Femur (tissue), 1 donor: ENCODE measurements at regions not wholly inside any gene's neighbourhood (a gene's known extent, or its start where the extent isn't known, plus 50 kb on each side); places are given as distances from the start of the nearest gene placed in this dataset.
"Not testable (repeated sequence)": the region's sequence is repeated elsewhere in the genome, so short reads cannot be mapped to it uniquely, and the experiment has no call there.

Source experiments
- DNase-seq: peaks from one replicate; pipeline ENCODE4 v3.0.0-alpha.2; 2017

- DNase-seq = no peak
Measured at GRCh38 chr1:118445156-118445555, 260.1 kb upstream of the SPAG17 start.

GRCh38 chr1:118442214-118442613 lies 257.2 kb upstream of the SPAG17 start:
- DNase-seq = no peak

DNA sequence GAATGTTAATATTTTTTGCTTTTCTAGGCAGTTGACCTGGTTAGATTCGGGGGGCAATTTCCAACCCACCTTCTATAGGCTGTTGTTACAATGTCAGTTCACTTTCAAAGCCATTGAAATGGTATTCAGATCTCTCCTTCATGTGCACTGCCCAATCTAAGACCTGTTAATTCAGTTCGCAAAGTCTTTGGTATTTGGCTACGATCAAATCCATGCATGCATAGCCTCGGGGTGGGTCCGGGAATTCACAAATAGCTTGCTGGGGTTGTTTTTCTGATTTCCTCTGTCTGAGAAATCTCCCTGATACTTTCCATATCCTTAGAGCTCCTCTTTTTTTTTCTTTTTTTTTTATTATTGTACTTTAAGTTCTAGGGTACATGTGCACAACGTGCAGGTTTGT lies 252.6 kb upstream of the SPAG17 start:
- DNase-seq = no peak

GRCh38 chr1:118429856-118430255 lies 244.8 kb upstream of the SPAG17 start:
- DNase-seq = no peak

DNA sequence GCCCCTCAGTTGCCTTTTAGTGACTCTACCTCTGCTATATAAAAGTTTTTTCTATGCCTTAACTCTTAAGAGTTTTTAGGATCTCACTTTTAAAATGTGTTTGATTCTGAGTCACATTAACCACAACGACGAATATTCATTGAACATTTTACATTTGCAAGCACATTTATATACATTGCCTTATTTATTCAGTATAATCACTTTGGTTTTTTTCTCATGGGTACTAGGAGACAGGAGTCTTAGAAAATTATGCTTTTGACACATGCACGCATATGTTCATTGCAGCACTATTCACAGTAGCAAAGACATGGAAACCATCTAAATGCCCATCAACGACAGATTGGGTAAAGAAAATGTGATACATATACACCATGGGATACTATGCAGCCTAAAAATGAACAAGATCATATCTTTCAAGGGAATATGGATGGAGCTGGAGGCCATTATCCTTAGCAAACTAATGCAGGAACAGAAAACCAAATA lies 236.9 kb upstream of the SPAG17 start:
- DNase-seq = no peak

- no peak for DNase-seq
Measured at GRCh38 chr1:118404024-118404423, 219.0 kb upstream of the SPAG17 start.

DNA sequence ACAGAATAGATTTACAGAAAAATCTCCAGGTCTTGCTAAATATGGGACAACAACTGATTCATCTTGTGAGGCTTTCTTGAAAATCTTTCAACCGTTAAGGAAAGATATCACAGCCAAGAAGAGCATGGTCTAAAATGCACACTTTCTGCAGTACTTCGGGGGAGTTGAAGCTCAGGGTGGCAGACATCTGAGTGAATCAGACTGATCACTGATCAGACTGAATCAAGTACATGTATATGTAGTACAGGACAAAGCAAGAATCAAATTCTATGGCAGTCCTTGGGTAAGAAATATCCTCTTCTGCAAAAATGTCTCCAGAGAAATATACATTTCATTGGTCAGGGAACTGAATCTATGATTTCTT lies 212.4 kb upstream of the SPAG17 start:
- DNase-seq = no peak

DNA sequence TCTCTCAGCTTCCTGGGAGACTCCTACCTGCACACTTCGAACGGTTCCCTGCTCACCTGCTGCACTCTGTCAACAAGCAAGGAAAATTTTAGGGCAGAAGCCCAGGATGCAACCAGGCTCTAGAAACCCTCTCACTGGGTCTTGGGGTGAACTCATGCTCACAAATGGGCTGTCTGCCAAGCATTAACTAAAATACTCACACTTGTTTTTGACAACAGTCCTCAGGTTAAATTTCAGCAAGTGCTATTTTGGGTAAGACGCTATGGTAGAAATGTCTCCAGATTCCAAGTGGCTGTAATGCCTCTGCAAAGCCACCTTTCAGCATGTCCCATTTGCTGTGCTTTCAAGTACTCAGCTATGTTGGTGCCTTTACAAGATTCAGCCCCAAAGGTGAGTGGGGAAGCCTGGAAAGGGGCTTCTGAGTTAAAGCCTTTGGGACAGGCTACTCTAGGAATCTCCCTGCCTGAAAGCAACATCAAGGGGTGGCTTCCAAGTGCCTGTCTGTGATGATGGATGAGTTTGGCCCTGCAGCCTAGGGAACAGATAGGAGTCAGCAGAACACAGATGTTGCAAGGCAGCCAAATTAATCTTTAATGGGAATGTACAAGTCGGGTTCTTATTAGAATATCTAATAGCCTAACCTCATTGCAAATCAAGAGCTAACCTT lies 211.9 kb upstream of the SPAG17 start:
- peak; percentile 37 for DNase-seq

- DNase-seq = no peak
Measured at GRCh38 chr1:118396279-118396678, 211.3 kb upstream of the SPAG17 start.

- DNase-seq = no peak
Measured at GRCh38 chr1:118395430-118395991, 210.5 kb upstream of the SPAG17 start.

GRCh38 chr1:118390955-118391354 lies 205.9 kb upstream of the SPAG17 start:
- DNase-seq = no peak

DNA sequence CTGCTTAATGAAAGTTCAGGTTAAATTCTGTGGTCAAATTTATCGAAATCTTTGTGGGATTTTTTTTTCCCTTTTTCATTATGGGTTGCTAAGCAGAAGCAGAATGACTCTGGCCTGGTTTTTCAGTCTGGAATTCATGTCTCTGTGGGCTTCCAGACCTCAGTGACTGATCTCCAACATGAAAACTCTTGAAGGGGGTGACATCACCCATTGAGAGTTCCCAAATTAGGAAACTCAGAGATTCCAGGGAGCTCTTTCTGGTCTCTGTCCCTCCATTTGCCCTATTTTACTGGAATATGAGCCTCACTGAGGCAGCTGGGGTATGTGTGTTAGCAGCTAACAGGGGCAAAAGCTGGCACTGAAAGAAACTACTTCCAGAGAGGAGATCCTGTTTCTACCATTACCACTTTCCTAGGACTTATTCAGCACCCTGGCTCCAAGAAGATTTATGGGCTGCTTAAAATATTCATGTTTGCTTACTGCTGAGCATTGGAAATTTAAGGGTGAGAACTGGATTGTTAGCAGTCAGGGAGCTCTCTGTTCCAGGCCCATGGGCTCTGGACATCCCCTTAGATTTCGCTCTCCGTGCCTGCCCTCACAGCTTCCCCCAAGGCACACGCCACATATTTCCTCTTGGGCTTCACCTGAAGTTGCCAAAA lies 203.4 kb upstream of the SPAG17 start:
- no peak for DNase-seq

GRCh38 chr1:118381197-118381869 lies 196.3 kb upstream of the SPAG17 start:
- DNase-seq = no peak

- DNase-seq = not testable (repeated sequence)
Measured at GRCh38 chr1:118377183-118377582, 192.2 kb upstream of the SPAG17 start.

- no peak for DNase-seq
Measured at GRCh38 chr1:118371612-118372011, 186.6 kb upstream of the SPAG17 start.

GRCh38 chr1:118370861-118371260 lies 185.8 kb upstream of the SPAG17 start:
- no peak for DNase-seq

GRCh38 chr1:118366286-118366685 lies 181.3 kb upstream of the SPAG17 start:
- no peak for DNase-seq

GRCh38 chr1:118364882-118365281 lies 179.9 kb upstream of the SPAG17 start:
- no peak for DNase-seq

GRCh38 chr1:118363396-118363795 lies 178.4 kb upstream of the SPAG17 start:
- DNase-seq = no peak

GRCh38 chr1:118360817-118361216 lies 175.8 kb upstream of the SPAG17 start:
- no peak for DNase-seq

DNA sequence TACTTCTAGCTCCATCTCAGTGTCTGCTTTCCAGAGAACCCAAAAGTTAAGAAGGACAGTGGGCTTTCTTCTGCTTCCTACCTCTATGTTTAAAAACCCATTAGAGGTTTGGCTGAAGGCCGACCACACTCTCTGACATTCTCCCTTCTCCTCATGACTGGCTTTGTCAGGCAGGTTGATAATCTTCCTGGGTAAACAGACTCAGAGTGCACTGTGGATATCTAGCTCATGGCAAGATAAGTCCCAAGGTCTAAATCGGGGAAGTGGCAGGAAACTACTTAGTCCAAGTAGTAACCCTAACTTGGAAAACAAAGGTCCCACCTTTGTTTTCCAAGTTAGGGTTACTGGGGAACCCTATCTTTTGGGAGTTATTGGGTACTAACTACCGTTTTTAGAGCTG lies 161.9 kb upstream of the SPAG17 start:
- no peak for DNase-seq

DNA sequence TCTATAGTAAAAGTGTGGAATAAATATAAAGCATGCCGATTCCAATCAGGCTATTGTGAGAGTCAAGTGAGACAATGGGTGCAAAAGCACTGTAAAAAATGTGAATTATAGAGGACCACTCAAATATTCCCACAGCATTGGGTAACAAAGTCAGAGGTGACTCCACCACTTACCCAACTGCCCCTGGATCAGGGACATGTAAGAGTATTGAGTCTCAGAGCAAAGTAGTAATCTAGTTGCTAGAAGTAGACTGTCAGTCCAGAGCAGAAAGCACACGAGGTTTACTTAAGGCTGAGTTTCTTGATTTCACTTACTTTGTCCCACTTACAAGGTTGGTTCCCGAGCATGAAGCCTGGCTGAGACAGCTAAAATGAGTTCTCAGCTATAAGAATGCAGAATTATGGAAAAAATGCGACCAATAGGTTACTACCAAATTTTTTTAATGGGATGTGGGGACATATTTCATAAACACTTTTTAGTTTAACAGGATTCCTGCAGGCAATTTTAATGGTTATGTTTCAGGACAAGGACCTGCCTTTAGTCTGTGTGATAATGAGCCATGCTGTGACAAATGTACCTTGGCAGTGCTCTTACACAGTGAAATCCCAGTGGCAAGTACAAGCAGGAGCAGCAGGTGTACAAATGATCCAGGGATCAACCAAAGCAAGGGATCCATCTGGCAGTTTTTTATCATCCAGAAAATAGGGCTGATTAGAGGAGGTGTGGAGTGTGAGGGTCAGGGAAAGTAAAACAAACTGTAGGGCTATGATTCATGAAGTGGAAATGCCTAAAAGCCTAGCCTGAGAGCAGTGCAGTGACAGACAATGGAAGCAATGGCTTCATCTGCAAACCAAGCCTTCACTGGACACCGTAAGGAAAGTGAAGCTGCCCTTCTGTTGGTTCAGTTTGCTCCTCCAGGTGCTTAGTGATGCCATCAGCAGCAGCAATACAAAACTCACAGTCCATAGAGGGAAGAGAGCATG lies 156.2 kb upstream of the SPAG17 start:
- DNase-seq = no peak
